CD14-positive monocyte (primary cell): ENCODE measurements at regions not wholly inside any gene's neighbourhood (a gene's known extent, or its start where the extent isn't known, plus 50 kb on each side); places are given as distances from the start of the nearest gene placed in this dataset.

Experiments
- DNase-seq, 3 donors: peaks; one replicate each; pipeline ENCODE4 v3.0.0-alpha.2; 2011 to 2022
- H2AFZ ChIP-seq: 2 replicates; pipeline ENCODE4 v1.6.0; 2012; ENCODE audit warnings: mild to moderate bottlenecking, low read depth, low read length, inconsistent platforms; ENCODE audit not compliant: insufficient read depth, poor library complexity, severe bottlenecking
- H3K27ac ChIP-seq, 2 donors: 1 replicate in 1 of 2; 2 replicates in 1 of 2; pipeline ENCODE4 v1.5.1; 2012 to 2013; ENCODE audit warnings: low read length in 2 of 2, control low read depth in 1 of 2, inconsistent platforms in 1 of 2, low read depth in 1 of 2, mild to moderate bottlenecking in 1 of 2
- H3K27me3 ChIP-seq, 2 donors: one replicate each; pipeline versions ENCODE4 v1.6.0 to v1.6.1; 2011 to 2013; ENCODE audit warnings: low read length in 2 of 2; ENCODE audit not compliant: control insufficient read depth in 2 of 2, insufficient read depth in 2 of 2
- H3K36me3 ChIP-seq, 2 donors: replicated peaks in 1 of 2; 1 replicate in 1 of 2; 2 replicates in 1 of 2; pipeline versions ENCODE4 v1.5.1 to v1.6.1; 2012 to 2013; ENCODE audit warnings: low read length in 2 of 2, control low read depth in 1 of 2, inconsistent platforms in 1 of 2, mild to moderate bottlenecking in 1 of 2; ENCODE audit not compliant: insufficient read depth in 2 of 2, control insufficient read depth in 1 of 2
- H3K4me1 ChIP-seq, 2 donors: 1 replicate in 1 of 2; 2 replicates in 1 of 2; pipeline versions ENCODE4 v1.5.1 to v1.6.1; 2012 to 2013; ENCODE audit warnings: low read length in 2 of 2, control low read depth in 1 of 2, inconsistent platforms in 1 of 2, mild to moderate bottlenecking in 1 of 2, moderate library complexity in 1 of 2; ENCODE audit not compliant: insufficient read depth in 2 of 2, control insufficient read depth in 1 of 2
- H3K4me2 ChIP-seq: replicated peaks from 2 replicates; pipeline ENCODE3; 2012; ENCODE audit warnings: low read length, moderate library complexity, mild to moderate bottlenecking; ENCODE audit not compliant: poor library complexity, severe bottlenecking; ENCODE audit errors: extremely low read depth
- H3K4me3 ChIP-seq, 3 experiments: fragments of 200-600 bp in 1 of 3; sonication (generic) in 1 of 3; replicated peaks in 1 of 3; 1 replicate in 2 of 3; 2 replicates in 1 of 3; pipeline ENCODE4 v1.5.1; 2011 to 2013; ENCODE audit warnings: low read length in 3 of 3, mild to moderate bottlenecking in 3 of 3, control low read depth in 2 of 3, low read depth in 2 of 3, inconsistent platforms in 1 of 3, moderate library complexity in 1 of 3
- H3K79me2 ChIP-seq: 2 replicates; pipeline ENCODE4 v1.6.0; 2012; ENCODE audit warnings: mild to moderate bottlenecking, control low read depth, inconsistent platforms, low read length, moderate library complexity; ENCODE audit not compliant: insufficient read depth
- H3K9ac ChIP-seq: 2 replicates; pipeline ENCODE4 v1.6.0; 2017; ENCODE audit warnings: low read length, mild to moderate bottlenecking; ENCODE audit not compliant: insufficient read depth, poor library complexity, severe bottlenecking
- H3K9me3 ChIP-seq, 2 donors: replicated peaks in 1 of 2; 1 replicate in 1 of 2; 2 replicates in 1 of 2; pipeline versions ENCODE4 v1.5.1 to v1.6.1; 2012 to 2013; ENCODE audit warnings: low read length in 2 of 2, control low read depth in 1 of 2; ENCODE audit not compliant: control insufficient read depth in 1 of 2, insufficient read depth in 1 of 2
- H4K20me1 ChIP-seq: 2 replicates; pipeline ENCODE4 v1.6.0; 2012; ENCODE audit warnings: mild to moderate bottlenecking, low read length, control low read depth, moderate library complexity; ENCODE audit not compliant: insufficient read depth
- H3K27ac Mint-ChIP-seq, 7 donors: one replicate each; pipeline ENCODE4 v1.8.0; 2020; ENCODE audit warnings: mild to moderate bottlenecking in 7 of 7, mixed read lengths in 7 of 7, moderate library complexity in 6 of 7, inconsistent platforms in 2 of 7
- H3K27me3 Mint-ChIP-seq, 3 donors: one replicate each; pipeline ENCODE4 v1.8.0; 2021 to 2022; ENCODE audit warnings: low read depth in 3 of 3, mild to moderate bottlenecking in 3 of 3, mixed read lengths in 3 of 3, moderate library complexity in 3 of 3, inconsistent platforms in 1 of 3
- H3K36me3 Mint-ChIP-seq, 2 donors: one replicate each; pipeline ENCODE4 v1.8.0; 2020; ENCODE audit warnings: mixed read lengths in 2 of 2, inconsistent platforms in 1 of 2, mild to moderate bottlenecking in 1 of 2
- H3K4me1 Mint-ChIP-seq: one replicate; pipeline ENCODE4 v1.8.0; 2020; ENCODE audit warnings: mild to moderate bottlenecking, mixed read lengths
- H3K4me3 Mint-ChIP-seq, 2 donors: one replicate each; pipeline ENCODE4 v1.8.0; 2020; ENCODE audit warnings: mild to moderate bottlenecking in 2 of 2, mixed read lengths in 2 of 2, moderate library complexity in 1 of 2
- H3K9me3 Mint-ChIP-seq, 7 donors: one replicate each; pipeline ENCODE4 v1.8.0; 2020 to 2022; ENCODE audit warnings: mixed read lengths in 7 of 7, mild to moderate bottlenecking in 6 of 7, moderate library complexity in 6 of 7, inconsistent platforms in 2 of 7
- WGBS: methylation state at CpG from one replicate; pipeline ENCODE4 v1.1.5; 2013; ENCODE audit warnings: missing lambda C conversion rate; ENCODE audit not compliant: insufficient coverage; 5-methylcytosine and 5-hydroxymethylcytosine counted together
- intact Hi-C, 2 donors: fragments of 100-400 bp; cut with micrococcal nuclease; formaldehyde crosslinking; loops; one replicate each; pipeline versions ENCODE4 v1.15.0 to v1.15.1; 2023
- TF ChIP-seq, protein P1 (sequence below): fragments of 200-600 bp; IDR thresholded peaks from one replicate; pipeline ENCODE4 v1.8.0; 2022; ENCODE audit warnings: antibody characterized with exemption, mild to moderate bottlenecking

GRCh38 chr7:47713595-47713994 is 131.7 kb upstream of the TNS3 start:
- H3K4me2 ChIP-seq: no peak overlapping the region

DNA sequence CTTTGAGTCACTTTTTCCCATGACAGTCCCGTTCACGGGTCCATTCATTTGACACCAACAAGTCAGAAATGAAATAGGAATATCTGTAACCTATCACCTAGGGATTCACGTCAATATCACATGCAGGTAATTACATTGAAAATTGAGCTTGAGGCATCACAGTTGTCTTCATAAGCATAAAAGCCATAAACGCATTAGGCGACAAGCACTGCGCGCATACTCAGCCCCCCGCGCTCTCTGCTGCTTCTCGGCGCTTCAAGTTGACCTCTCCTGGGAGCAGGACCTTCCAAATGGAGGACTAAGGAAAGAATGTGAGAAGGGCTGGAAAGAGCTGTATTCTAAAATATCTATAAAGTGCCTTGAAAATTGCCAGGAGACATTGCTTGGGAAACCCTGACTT is 130.5 kb upstream of the TNS3 start:
- Mint-ChIP-seq H3K36me3 (no peaks in the 10 kb centered on the region), H3K27me3 (peaks cover 0 to 4% (median 0%) of the 10 kb centered on the region in 3 donors), H3K4me3 (no peak overlapping the region), H3K4me1 (peaks cover 3% of the 10 kb centered on the region), H3K27ac (no peak overlapping the region), H3K9me3 (no peaks in the 10 kb centered on the region)
- Histone ChIP-seq H2AFZ (no peak overlapping the region), H3K36me3 (no peaks in the 10 kb centered on the region), H3K4me3 (no peak overlapping the region), H3K27me3 (no peaks in the 10 kb centered on the region), H3K9ac (no peak overlapping the region), H3K79me2 (no peaks in the 10 kb centered on the region), H3K27ac (no peak overlapping the region), H3K4me2 (no peak overlapping the region), H4K20me1 (no peaks in the 10 kb centered on the region), H3K9me3 (no peaks in the 10 kb centered on the region), H3K4me1 (no peaks in the 10 kb centered on the region)
- DNase-seq: no peak
- 100% methylated on average over 1 of the region's 11 CpGs for WGBS
- TF ChIP-seq, protein P1, sequence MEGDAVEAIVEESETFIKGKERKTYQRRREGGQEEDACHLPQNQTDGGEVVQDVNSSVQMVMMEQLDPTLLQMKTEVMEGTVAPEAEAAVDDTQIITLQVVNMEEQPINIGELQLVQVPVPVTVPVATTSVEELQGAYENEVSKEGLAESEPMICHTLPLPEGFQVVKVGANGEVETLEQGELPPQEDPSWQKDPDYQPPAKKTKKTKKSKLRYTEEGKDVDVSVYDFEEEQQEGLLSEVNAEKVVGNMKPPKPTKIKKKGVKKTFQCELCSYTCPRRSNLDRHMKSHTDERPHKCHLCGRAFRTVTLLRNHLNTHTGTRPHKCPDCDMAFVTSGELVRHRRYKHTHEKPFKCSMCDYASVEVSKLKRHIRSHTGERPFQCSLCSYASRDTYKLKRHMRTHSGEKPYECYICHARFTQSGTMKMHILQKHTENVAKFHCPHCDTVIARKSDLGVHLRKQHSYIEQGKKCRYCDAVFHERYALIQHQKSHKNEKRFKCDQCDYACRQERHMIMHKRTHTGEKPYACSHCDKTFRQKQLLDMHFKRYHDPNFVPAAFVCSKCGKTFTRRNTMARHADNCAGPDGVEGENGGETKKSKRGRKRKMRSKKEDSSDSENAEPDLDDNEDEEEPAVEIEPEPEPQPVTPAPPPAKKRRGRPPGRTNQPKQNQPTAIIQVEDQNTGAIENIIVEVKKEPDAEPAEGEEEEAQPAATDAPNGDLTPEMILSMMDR: no peak
- intact Hi-C loops: no loop called here

More at GRCh38 chr7:47713595-47713994, 131.7 kb upstream of the TNS3 start:
- H3K4me3 ChIP-seq: no peak overlapping the region
- no peaks in the 10 kb centered on the region for H3K9me3 ChIP-seq
- no peaks in the 10 kb centered on the region for H4K20me1 ChIP-seq
- intact Hi-C loops: no loop called here
- Mint-ChIP-seq H3K9me3 (no peaks in the 10 kb centered on the region), H3K36me3 (no peaks in the 10 kb centered on the region), H3K4me1 (peaks cover 3% of the 10 kb centered on the region), H3K27me3 (peaks cover 0 to 2% (median 0%) of the 10 kb centered on the region in 3 donors), H3K4me3 (no peak overlapping the region), H3K27ac (no peak overlapping the region)
- 100% methylated on average over 3 of the region's 6 CpGs for WGBS
- DNase-seq: no peak
- no peaks in the 10 kb centered on the region for H3K27me3 ChIP-seq
- H3K36me3 ChIP-seq: no peaks in the 10 kb centered on the region
- H3K27ac ChIP-seq: no peak overlapping the region
- no peaks in the 10 kb centered on the region for H3K4me1 ChIP-seq
- no peak overlapping the region for H2AFZ ChIP-seq
- no peaks in the 10 kb centered on the region for H3K79me2 ChIP-seq
- no peak overlapping the region for H3K9ac ChIP-seq
- TF ChIP-seq, protein P1: no peak
